Stimulated activated CD4-positive, alpha-beta T cell treated with anti-CD3 and anti-CD28 coated beads, Interleukin-12 subunit alpha, Interleukin-12 subunit beta, amount 100 ng/mL, for 24 hours (primary cell): ENCODE measurements at regions not wholly inside any gene's neighbourhood (a gene's known extent, or its start where the extent isn't known, plus 50 kb on each side); places are given as distances from the start of the nearest gene placed in this dataset.

Experiments
- DNase-seq, 2 experiments: peaks; one replicate each; pipeline ENCODE4 v3.0.0-alpha.2; 2020; ENCODE audit warnings: low read depth in 2 of 2

DNA sequence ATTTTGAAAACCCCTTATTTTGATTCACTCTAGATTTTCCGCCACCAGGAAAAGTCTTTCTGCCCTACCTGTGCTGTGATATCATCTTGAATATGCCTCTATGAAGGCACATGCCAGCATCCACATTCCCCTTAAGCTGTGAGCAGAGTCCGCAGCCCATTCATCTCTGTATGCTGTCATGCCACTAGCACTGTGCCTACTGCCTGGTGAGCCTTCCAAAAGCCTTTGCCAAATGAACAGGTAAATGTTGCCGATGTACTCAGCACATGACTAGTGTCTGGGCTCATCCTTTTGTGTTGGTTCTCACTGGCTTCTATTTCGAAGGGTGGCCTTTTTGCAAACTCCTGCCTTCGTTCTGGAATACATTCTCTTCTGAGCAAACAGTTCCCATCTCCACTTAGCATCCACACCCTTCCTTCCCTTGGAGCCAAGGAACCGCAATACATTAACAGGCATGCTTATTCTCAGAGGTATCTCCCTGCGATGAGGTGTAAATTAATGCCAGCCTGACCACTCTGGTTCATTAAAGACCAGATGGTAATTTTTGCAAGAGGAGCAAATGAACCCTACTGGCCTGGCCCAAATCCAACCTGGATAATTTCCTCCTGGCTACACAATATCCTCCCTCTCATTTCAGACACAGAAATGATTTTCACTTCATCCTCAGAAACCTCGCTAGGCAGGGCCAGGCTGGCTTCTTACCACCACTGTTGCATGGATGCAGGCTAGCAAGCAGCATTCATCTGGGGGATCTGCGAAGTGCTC is 339.7 kb upstream of the NFE2L3 start:
- DNase-seq = no peak

DNA sequence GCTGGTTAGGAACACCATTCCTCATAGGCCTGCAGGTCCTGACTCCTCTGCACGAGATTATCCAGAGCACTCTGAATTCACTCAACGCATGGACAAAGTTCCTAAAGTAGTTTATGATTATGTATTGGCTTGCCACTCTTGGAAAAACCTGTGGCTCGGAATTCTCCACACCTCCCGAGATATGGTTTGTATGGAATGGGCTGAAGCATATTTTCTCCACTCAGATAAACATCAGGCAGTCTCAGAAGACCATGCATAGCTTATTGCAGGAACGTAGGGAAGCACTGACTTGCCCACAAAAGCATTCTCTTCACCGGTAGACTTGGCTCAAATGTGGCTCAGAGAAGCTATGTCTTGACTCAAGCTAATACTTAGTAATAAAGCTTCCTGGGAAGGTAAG is 338.6 kb upstream of the NFE2L3 start:
- no peak for DNase-seq

DNA sequence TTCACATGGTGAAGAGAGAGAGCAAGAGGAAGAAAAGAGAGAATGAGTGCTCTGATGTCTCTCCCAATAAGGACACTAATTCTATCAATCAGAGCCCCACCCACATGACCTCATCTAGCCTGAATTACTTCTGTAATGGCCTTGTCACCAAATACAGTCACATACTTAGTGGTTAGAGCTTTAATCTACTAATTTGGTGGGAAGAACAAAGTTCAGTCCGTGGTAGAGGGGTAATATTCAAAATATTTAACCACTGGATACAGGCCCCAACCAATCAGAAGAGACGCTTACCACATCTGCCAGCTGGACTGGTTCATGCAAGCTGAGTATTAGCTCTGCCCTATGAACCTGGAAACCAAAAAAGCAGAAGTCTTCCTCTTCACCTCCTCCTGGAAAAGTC is 336.3 kb upstream of the NFE2L3 start:
- DNase-seq = no peak

DNA sequence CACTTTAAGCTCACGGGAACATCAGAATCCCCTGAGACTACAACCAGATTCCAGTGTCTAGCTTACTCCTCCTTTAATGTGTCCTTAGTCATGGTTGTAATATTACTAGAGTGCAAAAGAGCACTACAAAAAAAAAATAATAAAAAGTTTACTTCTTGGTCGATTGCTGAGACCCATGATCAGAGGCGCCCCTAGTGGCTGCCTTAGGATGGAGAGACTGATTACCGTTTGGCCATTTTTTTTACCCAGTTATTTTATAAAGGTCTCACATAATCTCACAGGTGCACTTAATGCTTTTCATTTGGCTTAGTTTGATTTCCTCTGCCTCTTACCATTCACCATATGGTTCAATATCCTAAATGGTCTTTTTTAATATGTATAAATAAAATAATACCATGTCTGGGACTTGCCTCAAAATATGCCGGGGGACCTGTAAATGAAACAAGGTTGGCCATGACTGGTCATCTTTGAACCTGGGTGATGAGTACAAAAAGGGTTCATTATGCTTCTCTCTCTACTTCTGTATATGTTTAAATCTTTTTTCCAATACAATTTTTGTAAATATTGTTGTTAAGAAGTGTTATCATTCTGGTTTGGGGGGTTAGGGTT is 331.5 kb upstream of the NFE2L3 start:
- DNase-seq = no peak

DNA sequence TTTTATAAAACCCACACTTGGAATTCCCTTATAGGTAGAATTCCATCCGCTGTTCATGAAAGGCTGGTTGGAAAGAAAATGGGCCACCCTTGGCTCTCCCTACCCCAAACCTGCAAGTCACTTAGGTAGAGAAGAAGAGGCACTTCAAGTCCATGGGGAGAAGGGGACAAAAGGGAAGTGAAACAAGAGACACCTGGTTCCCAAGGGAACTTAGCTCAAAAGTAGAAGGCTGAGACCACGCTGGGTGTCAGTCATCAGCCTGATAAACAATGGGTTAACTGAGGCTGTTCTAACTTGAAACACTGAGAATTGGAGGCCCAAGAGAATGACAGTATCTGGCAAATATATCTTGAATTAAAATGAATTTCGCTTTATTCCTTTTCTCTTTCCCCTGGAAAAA is 330.8 kb upstream of the NFE2L3 start:
- no peak for DNase-seq

DNA sequence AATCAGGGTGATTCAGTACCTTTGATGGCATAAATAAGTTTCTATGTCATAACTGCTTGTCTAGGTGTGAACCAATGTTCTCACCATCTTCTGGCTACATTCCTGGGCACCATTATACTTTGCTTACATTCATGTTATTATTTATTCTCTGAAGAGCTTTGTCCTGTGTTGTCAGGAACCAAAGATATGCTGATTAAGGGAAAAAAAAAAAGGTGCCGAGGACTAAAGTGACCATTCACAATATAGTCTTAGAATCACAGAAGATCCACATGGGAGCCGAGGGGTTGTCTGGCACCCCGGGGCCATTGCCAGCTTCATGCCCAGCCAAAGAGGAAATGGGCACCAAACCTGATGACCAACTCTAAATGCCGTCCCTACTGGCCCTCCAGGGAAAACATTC is 329.2 kb upstream of the NFE2L3 start:
- no peak for DNase-seq

DNA sequence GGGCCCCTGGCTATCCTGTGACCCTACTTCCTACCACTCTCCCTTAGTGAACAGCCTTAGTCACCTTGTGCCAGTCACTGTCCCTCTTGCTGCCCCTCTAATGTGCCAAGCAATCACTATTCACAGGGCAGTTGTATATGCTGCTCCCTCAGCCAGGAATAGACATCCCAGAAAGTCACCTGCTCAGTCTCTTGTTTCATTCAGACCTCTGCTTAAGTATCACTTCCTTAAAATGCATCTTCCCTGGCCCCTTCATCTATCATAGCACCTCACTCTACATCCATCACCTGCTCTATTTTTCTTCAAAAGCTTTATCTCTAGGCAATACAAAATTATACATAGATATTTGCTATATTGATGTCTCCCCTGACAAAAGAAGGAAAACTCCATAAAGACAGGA is 328.4 kb upstream of the NFE2L3 start:
- DNase-seq = no peak

DNA sequence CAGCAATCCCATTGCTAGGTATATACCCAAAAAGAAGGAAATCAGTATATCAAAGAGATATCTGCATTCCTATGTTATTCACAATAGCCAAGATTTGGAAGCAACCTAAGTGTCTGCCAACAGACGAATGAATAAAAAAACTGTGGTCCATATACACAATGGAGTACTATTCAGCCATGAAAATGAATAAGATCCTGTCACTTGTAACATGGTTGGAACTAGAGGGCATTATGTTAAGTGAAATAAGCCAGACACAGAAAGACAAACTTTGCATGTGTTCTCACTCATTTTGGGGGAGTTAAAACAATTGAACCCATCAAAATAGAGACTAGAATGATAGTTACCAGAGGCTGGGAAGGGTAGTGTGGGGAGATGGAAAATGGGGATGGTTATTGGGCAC is 323.5 kb upstream of the NFE2L3 start:
- no peak for DNase-seq

DNA sequence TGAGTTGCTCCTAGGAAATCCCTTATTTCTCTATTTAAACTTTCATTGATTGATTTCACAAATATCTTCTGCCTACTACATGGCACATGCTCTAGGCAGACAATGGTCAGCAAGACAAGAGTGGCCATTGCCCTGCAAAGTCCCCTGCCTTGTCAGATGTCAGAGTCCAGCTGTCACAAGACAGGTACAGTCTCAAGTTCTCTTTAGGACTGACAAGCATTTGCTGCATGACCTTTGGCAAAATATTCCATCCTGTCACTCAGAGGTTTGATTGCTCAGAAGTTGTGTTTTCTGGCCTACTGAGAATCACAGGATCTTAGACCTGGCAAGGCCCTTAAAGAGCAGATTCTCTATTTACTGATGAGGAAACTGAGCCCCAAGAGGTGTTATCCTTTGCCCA is 322.3 kb upstream of the NFE2L3 start:
- DNase-seq = no peak

DNA sequence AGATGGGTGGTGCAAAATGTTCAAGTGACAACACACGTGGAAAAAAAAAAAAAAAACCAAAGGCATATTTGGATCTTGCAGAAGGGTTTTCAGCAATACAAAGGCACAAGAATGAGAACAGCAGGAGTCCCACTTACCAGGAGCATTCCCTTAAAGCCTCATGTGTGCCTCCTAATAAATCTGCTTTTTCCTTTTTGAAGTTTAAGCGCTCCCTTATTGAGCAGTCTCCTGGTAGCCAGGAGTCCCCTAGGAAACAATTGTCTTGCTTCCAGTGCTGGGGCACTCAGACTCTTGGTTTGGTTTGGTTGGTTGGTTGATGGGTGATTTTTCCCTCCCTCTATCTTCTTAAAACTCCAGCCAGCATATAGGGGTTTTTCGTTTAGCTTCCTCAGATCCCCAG is 321.8 kb upstream of the NFE2L3 start:
- no peak for DNase-seq

DNA sequence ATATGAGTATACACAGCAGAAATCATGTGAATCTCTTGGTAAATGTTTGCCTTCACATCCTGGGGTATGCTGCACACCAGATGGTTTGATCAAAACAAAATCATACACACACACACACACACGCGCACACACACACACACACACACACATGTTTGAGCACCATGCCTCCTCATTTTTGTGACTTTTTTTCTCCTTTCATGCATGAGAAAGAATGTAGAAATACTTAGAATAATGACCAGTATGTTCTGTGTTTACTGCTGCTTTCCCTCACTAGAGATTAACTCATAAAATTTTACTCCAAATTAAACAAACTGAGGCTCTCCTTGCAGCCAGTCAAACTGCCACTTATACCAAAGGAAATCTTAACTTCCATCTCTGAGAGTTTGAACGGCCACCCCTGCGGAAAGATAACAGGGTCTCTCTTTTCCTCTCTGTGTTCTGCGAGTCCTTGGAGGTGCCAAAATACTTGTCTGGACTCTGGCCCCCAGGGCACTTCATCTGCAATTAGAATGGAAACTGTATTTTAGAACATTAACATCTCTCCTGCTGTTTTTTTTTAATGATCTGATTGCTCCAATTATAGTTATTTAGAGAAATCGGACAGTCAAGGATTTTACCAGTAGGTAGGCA is 320.8 kb upstream of the NFE2L3 start:
- no peak for DNase-seq

DNA sequence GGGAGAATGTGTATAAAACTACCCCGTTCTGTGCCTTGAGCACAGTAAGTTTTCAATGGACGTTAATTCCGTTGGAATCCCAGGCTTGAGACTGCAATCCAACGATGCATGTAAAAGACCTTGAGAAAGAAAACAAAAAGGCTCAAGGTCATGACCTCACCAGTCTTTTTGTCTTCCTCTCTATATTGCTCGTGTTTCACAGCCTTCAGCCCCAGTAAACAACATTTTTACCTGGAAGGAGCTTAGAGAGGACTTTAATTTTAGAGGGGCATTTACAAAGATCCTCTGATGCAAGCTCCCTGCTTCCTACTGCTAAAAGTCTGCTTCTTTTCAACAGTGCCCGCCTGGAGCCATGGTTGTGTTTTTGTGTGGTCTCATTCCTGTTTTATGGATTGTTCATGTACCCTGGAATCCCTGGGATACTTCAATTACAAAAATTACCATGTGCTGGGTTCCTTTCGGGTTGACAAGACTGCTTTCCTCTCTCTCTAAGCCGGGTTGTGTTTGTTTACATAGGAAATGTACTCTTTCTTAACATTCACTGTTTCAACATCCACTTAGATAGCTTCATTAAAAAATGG is 320.1 kb upstream of the NFE2L3 start:
- no peak for DNase-seq

DNA sequence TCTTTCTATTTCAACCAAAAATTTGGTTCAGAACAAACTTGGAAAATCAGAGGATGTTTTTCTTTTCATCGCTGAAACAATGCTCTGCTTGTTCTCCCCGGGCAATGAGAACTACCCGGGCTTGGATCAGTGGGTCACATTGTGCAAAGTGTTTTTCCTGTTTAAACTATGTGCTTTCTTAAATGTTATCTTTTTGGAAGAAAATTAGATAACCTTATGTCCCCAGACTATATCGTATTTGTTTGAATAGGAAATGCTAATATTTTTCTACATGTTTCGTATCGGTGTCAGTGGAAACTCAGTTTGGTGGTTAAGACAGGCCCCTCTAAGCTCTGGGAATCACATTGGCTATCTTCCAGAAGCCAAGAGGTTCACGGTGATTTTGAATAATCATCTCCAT is 319.5 kb upstream of the NFE2L3 start:
- DNase-seq = no peak

DNA sequence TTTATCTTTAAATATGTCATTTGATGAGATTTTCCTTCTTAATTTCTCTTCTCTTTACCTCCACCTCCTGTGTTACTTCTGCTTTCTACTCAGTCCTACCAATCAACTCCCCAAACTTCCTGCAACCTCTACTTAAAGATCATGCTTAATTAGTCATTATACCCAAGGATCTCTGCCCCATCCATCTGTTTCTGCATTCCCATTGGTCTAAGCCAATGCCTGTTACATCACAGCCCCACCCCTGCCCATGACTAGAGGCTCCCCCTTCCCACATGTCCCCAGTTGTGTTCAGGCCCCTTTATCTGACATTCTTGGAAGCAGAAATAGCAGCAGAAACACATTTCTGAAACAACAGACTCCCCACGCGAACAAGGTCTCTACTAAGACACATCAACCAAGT is 319.1 kb upstream of the NFE2L3 start:
- no peak for DNase-seq

DNA sequence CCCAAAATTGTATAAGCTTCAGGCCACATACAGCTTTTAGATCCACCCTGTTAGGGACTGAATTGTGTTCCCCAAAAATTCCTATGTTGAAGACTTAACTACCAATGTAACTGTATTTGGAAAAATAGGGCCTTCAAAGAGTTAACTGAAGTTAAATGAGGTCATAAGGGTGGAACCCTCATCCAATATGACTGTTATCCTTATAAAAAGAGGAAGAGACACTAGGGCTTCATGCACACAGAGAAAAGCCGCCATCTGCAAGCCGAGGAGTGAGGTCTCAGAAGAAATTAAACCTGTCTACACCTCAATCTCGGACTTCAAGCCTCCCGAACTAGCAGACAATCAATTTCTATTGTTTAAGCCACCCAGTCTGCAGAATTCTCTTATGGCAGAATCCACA is 317.9 kb upstream of the NFE2L3 start:
- no peak for DNase-seq

DNA sequence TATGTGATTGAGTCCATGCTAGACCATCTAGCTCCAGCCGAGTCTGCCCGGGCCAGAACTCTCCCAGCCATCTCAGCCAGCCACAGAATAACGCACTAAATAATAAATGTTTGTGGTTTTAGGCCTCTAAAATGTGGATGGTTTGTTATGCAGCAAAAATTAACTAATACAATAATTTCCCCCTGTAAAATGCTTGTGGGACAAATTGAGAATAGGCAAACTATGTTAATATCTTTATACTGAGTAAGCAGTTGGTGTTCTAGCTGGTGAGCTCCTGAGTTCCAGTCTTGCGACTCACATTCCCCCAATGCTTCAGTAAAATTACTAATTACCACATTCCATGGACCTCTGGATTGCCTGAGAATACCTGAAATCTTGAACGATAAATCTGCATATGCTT is 316.8 kb upstream of the NFE2L3 start:
- DNase-seq = no peak

DNA sequence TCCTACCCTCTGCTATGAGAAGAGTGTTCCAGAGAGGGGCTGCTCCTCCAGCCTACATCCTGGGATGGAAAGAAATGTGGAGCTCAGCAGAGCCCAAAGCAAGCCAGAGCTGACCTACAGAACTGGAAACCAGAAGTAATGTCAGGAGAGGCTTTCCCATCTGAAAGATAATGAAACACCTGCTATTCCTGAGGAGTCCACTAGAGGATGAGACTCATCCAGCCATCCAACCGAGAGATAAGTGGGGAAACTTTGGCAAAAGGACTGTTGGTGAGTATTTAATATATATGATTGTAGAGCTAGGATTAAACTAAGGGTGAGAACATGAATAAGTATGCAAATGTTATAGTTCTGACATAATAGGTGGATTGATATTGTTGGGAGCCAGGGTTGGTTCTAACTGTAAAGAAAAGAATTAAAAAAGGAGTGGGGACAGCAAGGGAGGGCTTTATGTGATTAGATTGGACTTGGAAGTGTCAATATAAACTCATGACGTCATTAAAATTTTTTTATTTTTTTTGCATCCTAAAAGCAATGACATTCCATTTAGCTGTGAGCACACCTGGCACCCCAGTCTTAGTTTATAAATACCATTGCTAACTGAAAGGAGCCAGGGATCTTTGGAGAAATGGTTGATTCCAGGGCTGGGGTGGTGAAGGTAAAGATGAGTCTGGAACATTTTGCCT is 312.8 kb upstream of the NFE2L3 start:
- no peak for DNase-seq

DNA sequence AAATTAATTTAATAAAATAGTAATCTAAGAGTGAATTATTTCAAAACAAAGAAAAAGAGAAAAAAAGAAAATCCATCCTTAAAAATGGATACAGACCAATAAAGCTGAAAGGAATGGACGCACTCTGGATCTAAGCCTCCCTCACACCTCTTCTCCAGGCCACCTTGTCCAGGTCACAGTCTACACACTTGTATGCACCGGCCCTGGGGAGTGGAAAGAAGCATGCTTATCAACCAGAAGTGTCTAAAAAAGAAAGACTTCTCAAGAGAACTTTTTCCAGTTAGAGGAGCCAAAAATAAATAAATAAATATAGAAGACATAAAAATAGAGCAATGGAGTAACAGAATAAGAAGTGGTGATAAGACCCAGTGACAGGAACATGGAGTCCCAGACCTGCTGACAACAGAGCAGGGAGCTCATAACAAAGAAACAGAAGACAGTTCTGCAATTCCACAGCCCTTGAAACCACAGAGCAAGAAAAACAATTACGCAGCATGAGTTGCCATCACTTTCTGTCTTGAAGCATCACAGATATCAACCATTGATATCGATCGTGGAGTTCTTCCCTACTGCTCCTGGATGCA is 311.7 kb upstream of the NFE2L3 start:
- no peak for DNase-seq

DNA sequence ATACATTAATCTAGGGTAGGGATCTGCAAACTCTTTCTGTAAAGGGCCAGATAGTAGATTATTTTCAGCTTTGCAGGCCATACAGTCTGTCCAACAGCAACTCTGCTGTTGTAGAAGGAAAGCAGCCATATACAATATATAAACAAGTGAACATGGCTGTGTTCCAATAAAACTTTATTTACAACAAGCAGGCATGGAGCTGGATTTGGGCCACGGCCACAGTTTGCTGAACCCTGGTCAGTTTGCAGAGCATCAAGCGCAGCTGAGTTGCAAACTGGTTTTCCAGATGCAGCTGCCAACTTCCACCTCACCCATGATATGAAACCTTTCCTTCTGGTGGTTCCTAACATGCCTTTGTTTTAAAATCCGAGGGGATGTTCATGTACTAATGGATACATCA is 310.4 kb upstream of the NFE2L3 start:
- DNase-seq = no peak

DNA sequence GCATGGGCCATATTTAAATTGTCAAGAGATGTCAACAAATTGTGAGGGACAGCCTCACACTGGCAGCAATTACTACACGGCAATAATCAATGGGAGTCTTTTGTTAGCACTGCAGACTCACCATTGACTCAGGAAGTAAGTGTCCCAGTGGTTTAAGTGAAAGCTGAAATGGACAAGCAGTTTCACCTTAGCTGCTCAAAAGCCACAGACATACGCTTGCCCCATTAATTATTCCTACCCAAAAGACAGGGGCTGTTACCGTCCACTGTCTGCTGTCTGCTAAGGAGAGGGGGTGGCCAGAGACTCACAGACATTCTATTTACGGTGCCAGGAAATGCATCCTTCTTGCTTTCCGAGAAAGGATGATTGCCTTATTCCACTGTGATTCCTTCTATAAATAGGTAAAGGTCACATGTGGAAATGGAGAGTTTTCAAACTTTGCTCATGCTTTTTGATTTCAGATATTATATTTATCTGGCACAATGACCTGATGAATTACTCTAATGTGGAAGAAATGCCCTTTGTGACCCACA is 309.7 kb upstream of the NFE2L3 start:
- no peak for DNase-seq

DNA sequence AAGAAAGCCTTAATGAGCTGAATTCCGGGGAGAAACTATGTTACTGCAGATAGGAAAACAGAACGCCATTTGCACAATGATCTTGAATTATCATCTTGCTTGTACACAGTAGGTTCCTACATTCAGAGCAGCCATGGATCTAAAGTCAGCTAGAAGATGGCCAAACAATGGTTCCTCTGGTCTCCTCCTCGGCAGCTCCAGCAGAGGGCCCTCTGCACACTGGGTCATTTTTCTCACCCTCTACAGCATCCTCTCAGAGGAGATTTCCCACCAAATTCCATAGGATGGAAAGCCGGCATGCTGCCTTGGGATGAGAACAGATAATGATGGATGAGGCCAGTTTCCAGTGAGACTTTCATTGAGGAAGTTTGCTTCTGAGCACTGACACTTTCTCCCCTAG is 308.5 kb upstream of the NFE2L3 start:
- DNase-seq = no peak
